Fibroblast of pulmonary artery (primary cell): ENCODE measurements at regions not wholly inside any gene's neighbourhood (a gene's known extent, or its start where the extent isn't known, plus 50 kb on each side); places are given as distances from the start of the nearest gene placed in this dataset.
"Not testable (repeated sequence)": the region's sequence is repeated elsewhere in the genome, so short reads cannot be mapped to it uniquely, and the experiment has no call there.

Experiments used
- DNase-seq: peaks from one replicate; pipeline ENCODE4 v3.0.0-alpha.2; 2010; ENCODE audit warnings: low read depth
- H3K4me3 ChIP-seq: replicated peaks from 2 replicates; pipeline ENCODE4 v1.5.1; 2011; ENCODE audit warnings: low read depth, mild to moderate bottlenecking, control low read depth, low read length, moderate library complexity
- TF ChIP-seq, protein P1 (sequence below): IDR thresholded peaks from 2 replicates; pipeline ENCODE4 v1.5.1; 2011; ENCODE audit warnings: mild to moderate bottlenecking, control low read depth, low read length, inconsistent platforms; ENCODE audit errors: missing control alignments

- TF ChIP-seq, protein P1, sequence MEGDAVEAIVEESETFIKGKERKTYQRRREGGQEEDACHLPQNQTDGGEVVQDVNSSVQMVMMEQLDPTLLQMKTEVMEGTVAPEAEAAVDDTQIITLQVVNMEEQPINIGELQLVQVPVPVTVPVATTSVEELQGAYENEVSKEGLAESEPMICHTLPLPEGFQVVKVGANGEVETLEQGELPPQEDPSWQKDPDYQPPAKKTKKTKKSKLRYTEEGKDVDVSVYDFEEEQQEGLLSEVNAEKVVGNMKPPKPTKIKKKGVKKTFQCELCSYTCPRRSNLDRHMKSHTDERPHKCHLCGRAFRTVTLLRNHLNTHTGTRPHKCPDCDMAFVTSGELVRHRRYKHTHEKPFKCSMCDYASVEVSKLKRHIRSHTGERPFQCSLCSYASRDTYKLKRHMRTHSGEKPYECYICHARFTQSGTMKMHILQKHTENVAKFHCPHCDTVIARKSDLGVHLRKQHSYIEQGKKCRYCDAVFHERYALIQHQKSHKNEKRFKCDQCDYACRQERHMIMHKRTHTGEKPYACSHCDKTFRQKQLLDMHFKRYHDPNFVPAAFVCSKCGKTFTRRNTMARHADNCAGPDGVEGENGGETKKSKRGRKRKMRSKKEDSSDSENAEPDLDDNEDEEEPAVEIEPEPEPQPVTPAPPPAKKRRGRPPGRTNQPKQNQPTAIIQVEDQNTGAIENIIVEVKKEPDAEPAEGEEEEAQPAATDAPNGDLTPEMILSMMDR = no peak
- no peak overlapping the region for H3K4me3 ChIP-seq
- no peak for DNase-seq
These were observed 80.8 kb upstream of the ARX start for GRCh38 chrX:25096522-25097045.

- H3K4me3 ChIP-seq, DNase-seq: not testable (repeated sequence)
These were observed 75.4 kb upstream of the ARX start for GRCh38 chrX:25091152-25091551.

DNA sequence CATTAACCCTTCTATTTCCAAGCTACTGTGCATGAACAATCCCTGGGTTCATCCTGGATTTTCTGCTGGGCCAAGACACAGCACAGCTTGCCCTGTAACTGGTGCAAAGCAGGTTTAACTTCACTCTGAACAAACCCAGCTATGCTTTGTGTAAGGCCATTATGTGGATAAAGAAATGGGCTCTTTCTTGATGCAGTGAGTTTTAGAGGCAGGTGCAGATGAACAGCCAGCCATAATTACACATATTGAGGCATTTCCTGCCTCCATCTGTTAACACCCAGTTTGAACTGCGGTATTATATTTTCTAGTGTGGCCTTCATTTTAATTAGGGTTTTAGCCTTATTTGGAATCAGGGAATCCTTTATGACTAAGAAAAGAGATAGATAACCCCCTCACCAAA, 68.7 kb upstream of the ARX start:
- H3K4me3 ChIP-seq = no peak overlapping the region
- DNase-seq = no peak
- TF ChIP-seq, protein P1 = no peak

GRCh38 chrX:25083661-25084060, 67.9 kb upstream of the ARX start:
- TF ChIP-seq, protein P1 = no peak
- DNase-seq = no peak

DNA sequence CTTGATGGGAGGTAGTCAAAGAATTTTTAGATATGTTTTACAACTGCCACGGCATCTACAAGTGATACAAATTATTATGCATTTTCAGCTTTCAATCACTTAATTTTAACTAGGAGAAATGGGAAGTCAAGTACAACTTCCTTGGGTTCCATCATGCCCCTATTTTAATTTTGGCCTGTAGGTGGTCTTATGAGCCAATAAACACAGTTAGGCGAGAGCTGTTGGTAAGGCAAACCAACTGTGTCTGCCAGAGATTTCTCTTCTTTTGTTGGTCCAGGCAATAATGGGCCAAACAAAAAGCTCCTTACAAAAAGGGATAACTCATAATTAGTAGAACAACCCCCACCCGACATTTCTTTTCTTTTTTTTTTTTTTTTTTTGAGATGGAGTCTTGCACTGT, 63.3 kb upstream of the ARX start:
- TF ChIP-seq, protein P1 = no peak
- H3K4me3 ChIP-seq = no peak overlapping the region
- no peak for DNase-seq

More at GRCh38 chrX:25083661-25084060, 67.9 kb upstream of the ARX start:
- no peak overlapping the region for H3K4me3 ChIP-seq

GRCh38 chrX:25076941-25077500, 61.3 kb upstream of the ARX start:
- H3K4me3 ChIP-seq = no peak overlapping the region
- TF ChIP-seq, protein P1 = no peak
- DNase-seq = no peak

GRCh38 chrX:25072247-25072646, 56.5 kb upstream of the ARX start:
- no peak for DNase-seq
- no peak overlapping the region for H3K4me3 ChIP-seq
- TF ChIP-seq, protein P1 = no peak
